Skeletal muscle satellite cell (primary cell): ENCODE measurements at regions not wholly inside any gene's neighbourhood (a gene's known extent, or its start where the extent isn't known, plus 50 kb on each side); places are given as distances from the start of the nearest gene placed in this dataset. TPM values are rescaled to one million over a fixed set of nuclear protein-coding genes. Genes with fewer than 3 reads are reported as not detected.
"Not testable (repeated sequence)": the region's sequence is repeated elsewhere in the genome, so short reads cannot be mapped to it uniquely, and the experiment has no call there.

ENCODE experiments used
- H3K27me3 ChIP-seq: 2 replicates; pipeline ENCODE4 v1.7.0; 2013; ENCODE audit warnings: low read length; ENCODE audit not compliant: control insufficient read depth, insufficient read depth
- H3K36me3 ChIP-seq: 2 replicates; pipeline ENCODE4 v1.7.0; 2013; ENCODE audit warnings: mild to moderate bottlenecking, control low read depth, low read length; ENCODE audit not compliant: insufficient read depth
- H3K4me1 ChIP-seq: 2 replicates; pipeline ENCODE4 v1.7.0; 2013; ENCODE audit warnings: low read length; ENCODE audit not compliant: control insufficient read depth, insufficient read depth
- H3K4me2 ChIP-seq: 2 replicates; pipeline ENCODE4 v1.7.0; 2013; ENCODE audit warnings: mild to moderate bottlenecking, low read length
- H3K4me3 ChIP-seq: 2 replicates; pipeline ENCODE4 v1.7.0; 2013; ENCODE audit warnings: low read length
- H3K9ac ChIP-seq: 2 replicates; pipeline ENCODE4 v1.7.0; 2013; ENCODE audit warnings: mild to moderate bottlenecking, low read depth, low read length, moderate library complexity
- H3K9me3 ChIP-seq: replicated peaks from 2 replicates; pipeline ENCODE4 v1.7.0; 2013; ENCODE audit warnings: mild to moderate bottlenecking, control low read depth, low read length
- small RNA-seq: library from RNA; depleted of rRNA; stranded (forward); fragments of <200 nt; gene quantifications from one replicate; pipeline ENCODE3, GENCODE V24; 2012

- H3K4me2 ChIP-seq: no peak overlapping the region
- H3K9ac ChIP-seq: no peak overlapping the region
- no peak overlapping the region for H3K4me3 ChIP-seq
- no peaks in the 10 kb centered on the region for H3K36me3 ChIP-seq
- H3K4me1 ChIP-seq: no peaks in the 10 kb centered on the region
- no peaks in the 10 kb centered on the region for H3K9me3 ChIP-seq
- H3K27me3 ChIP-seq: no peaks in the 10 kb centered on the region
These were observed 62.7 kb upstream of the SULF2 start for GRCh38 chr20:47847884-47848485.

DNA sequence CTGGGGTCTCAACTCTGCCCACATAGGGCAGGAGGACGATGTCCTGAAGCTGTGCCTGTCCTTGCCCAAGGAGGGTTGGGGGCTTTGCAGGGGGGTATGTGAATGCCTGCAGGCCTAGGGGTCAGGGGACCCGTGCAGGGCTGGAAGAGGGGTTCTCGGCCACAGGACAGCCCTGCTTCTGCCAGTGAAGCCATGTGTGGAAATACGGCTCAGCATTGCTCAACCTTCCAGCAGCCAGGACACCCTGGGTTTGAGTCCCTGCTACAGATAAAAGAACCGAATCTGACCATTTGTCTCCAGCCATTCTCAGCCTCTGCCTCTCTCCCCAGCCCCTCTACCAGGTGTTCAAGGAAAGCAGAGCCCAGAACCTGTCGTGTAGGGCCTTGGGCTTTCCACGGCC is 61.9 kb upstream of the SULF2 start:
- H3K27me3 ChIP-seq, H3K9me3 ChIP-seq: not testable (repeated sequence)

GRCh38 chr20:47846651-47847050 is 61.4 kb upstream of the SULF2 start:
- H3K36me3 ChIP-seq, H3K4me2 ChIP-seq, H3K4me1 ChIP-seq, H3K9me3 ChIP-seq, H3K27me3 ChIP-seq, H3K9ac ChIP-seq, H3K4me3 ChIP-seq: not testable (repeated sequence)

More for the DNA sequence above, 61.9 kb upstream of the SULF2 start:
- H3K4me2 ChIP-seq, H3K36me3 ChIP-seq, H3K9ac ChIP-seq, H3K4me3 ChIP-seq, H3K4me1 ChIP-seq: not testable (repeated sequence)

GRCh38 chr20:47845382-47845977 is 60.2 kb upstream of the SULF2 start:
- not testable (repeated sequence) for H3K4me1 ChIP-seq, H3K27me3 ChIP-seq, H3K4me3 ChIP-seq, H3K9me3 ChIP-seq, H3K4me2 ChIP-seq, H3K36me3 ChIP-seq, H3K9ac ChIP-seq

GRCh38 chr20:47844568-47844906 is 59.3 kb upstream of the SULF2 start:
- not testable (repeated sequence) for H3K4me2 ChIP-seq, H3K36me3 ChIP-seq, H3K9me3 ChIP-seq, H3K4me3 ChIP-seq, H3K4me1 ChIP-seq, H3K9ac ChIP-seq, H3K27me3 ChIP-seq

- Histone ChIP-seq H3K4me3 (no peak overlapping the region), H3K4me1 (no peaks in the 10 kb centered on the region), H3K9me3 (no peaks in the 10 kb centered on the region), H3K9ac (no peak overlapping the region), H3K4me2 (no peak overlapping the region), H3K27me3 (no peaks in the 10 kb centered on the region), H3K36me3 (no peaks in the 10 kb centered on the region)
These were observed 58.7 kb upstream of the SULF2 start for GRCh38 chr20:47843886-47844567.

- H3K27me3 ChIP-seq, H3K9ac ChIP-seq, H3K4me3 ChIP-seq: not testable (repeated sequence)
These were observed 57.7 kb upstream of the SULF2 start for GRCh38 chr20:47842950-47843349.

DNA sequence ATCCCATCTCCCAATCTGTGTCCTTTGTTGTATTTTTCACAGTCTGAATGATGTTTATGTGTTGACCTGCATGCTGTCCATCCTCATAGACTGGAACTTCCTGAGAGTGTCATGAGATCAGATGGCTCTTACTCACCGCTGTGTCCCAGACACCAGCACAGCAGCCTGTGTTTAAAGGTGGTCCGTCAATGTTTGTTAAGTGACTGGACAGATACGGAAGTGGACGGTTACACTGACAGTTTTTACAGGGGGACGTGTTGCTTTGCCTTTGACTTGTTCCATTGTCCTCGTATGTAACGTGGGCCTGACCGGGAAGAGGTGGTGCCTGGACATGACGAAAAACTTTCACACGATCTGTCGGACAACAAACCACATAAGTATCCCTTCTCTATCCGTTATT is 56.7 kb upstream of the SULF2 start:
- not testable (repeated sequence) for H3K4me2 ChIP-seq, H3K27me3 ChIP-seq, H3K9ac ChIP-seq, H3K4me3 ChIP-seq, H3K9me3 ChIP-seq, H3K4me1 ChIP-seq, H3K36me3 ChIP-seq

More at GRCh38 chr20:47842950-47843349, 57.7 kb upstream of the SULF2 start:
- H3K9me3 ChIP-seq, H3K4me1 ChIP-seq, H3K36me3 ChIP-seq, H3K4me2 ChIP-seq: not testable (repeated sequence)

- H3K4me3 ChIP-seq, H3K4me2 ChIP-seq, H3K36me3 ChIP-seq, H3K27me3 ChIP-seq, H3K4me1 ChIP-seq, H3K9ac ChIP-seq, H3K9me3 ChIP-seq: not testable (repeated sequence)
These were observed 51.1 kb upstream of the SULF2 start for GRCh38 chr20:47836256-47836817.

Small RNA genes lying in the stretch of these regions (small RNA-seq; reads per million reads assigned to genes)
- gene RNA5SP486: not detected
- gene RNU7-144P: not detected
- gene RNU7-92P: not detected
